Stimulated activated CD4-positive, alpha-beta T cell treated with anti-CD3 and anti-CD28 coated beads, Interleukin-4, amount 100 ng/mL, for 4 hours (primary cell): ENCODE measurements at regions not wholly inside any gene's neighbourhood (a gene's known extent, or its start where the extent isn't known, plus 50 kb on each side); places are given as distances from the start of the nearest gene placed in this dataset.

ENCODE experiments used
- DNase-seq, 2 experiments: peaks; one replicate each; pipeline ENCODE4 v3.0.0-alpha.2; 2020

GRCh38 chr1:14545422-14546025, 53.0 kb upstream of the KAZN start:
- no peak for DNase-seq

GRCh38 chr1:14546416-14546815, 52.1 kb upstream of the KAZN start:
- no peak for DNase-seq
